HG03039 (cell line): ENCODE measurements at regions not wholly inside any gene's neighbourhood (a gene's known extent, or its start where the extent isn't known, plus 50 kb on each side); places are given as distances from the start of the nearest gene placed in this dataset.

Experiments used
- ATAC-seq: cut with Tn5 transposase; IDR thresholded peaks from one replicate; pipeline ENCODE4 v1.9.1; 2021; ENCODE audit warnings: mild to moderate bottlenecking, moderate library complexity; ENCODE audit not compliant: unreplicated experiment

DNA sequence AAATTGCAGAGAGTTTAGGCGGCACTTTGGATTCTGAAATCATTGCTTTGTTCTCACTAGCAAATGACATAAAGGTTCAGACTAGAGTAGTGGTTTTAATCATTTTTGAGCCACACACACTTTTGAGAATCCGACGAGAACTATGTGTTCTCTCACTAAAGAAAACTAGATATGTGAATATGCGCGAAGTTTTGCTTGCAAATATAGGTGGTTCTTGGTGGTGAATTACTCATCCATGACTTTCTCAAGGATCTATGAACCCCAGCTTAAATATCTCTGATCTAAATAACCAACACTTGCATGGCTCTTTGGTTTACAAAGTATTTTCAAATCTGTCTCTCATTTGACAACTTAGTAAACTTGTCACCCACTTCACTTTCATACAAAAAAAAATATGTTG is 54.8 kb downstream of the NOG start:
- no peak for ATAC-seq

DNA sequence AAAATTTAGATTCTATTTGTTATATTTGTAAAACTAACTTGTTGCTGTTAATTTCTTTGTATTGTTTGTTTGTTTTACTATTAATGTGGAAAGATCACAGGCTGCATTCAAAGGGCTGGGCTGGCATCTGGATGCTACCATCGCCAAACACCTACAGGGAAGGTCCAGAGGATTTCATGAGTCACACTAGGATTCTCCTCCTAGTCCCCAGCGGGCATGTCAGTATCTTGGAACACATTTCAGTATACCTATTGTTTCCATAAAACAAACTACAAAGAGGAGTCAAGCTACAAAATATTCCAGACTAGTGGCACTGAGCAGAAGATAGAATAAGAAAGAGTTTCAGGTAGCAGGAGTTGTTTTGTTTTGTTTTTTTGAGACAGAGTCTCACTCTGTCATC is 55.3 kb downstream of the NOG start:
- no peak for ATAC-seq

DNA sequence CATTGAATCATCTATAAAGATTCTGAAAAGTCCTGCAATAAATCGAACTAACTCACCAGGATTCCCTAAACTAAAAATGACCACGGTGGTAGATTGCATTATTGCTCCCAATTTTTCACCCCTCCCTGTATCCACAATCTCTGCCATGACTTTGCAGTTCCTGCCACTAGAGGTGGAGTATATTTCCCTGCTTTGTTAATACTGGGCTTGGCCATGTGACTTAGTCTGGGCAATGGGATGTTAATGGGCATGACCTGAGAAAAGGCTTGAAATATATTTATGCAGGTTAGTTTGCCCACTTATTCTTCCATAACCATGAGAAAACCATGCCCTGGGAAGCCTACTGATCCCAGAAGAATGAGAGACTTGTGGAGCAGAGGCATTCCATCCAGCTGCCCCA is 59.1 kb downstream of the NOG start:
- ATAC-seq, result no peak

DNA sequence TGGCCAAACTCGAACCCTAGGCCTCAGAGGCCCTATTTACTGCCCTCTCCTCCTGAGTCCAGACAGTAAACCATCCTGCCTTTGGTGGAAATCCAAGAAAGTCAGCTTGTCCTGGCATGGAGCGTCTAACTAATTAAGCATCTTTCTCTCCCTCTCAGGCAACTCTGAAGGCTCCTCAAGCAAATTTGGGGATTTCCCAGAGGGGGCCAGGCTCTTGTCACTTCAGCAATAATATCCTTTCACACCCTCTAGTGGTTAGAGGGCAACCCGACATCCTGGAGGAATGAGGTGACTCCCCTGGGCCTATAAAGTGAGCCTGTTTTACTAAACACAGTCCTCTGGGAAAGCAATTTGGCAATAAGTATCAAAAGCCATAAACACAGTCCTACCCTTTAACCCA is 60.4 kb downstream of the NOG start:
- peak; percentile 91 for ATAC-seq

DNA sequence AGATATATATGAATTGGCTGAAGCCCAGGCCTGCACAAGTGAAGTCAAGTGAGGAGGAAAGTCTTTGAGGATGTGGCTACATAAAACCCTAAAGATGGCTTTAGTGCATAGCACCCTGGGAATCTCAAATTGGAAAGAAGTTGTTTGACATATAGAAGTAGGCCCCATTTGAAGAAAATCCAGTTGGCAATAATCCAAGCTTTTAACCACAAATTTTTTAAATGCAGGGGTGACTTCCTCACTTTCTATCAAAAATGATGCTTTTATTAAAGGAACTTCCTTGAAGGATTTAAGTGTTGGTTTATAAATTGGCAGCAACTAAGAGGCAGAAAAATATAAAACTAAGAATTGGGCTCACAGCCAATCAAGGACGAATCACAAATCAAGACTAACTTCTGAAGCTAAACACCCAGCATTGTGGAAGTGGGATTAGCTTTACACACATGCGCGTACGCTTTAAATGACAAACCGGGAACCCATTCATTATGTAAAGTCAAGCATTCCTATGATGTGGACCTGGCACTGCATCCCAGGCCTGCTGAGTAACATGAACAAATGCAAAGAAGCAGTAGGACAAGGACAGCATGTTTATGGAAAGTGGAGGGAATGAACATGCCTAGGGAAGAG is 63.3 kb downstream of the NOG start:
- no peak for ATAC-seq

DNA sequence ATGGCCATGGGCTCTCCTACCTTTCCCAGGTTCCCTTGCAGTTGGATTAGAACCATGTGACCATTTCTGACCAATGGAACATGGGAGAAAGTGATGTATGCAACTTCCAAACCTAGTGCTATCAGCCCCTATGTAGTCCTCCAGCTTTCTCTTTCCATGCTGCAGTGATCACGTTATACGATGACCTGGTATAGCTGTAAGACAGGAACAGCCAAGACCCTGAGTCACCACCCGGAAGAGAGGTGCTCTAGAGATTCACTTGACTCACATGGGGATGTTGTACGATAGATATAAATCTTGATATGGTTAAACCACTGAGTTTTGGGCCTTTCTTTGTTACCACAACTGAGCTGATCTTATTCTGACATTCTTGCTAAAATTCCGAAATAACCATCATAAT is 65.1 kb downstream of the NOG start:
- no peak for ATAC-seq

DNA sequence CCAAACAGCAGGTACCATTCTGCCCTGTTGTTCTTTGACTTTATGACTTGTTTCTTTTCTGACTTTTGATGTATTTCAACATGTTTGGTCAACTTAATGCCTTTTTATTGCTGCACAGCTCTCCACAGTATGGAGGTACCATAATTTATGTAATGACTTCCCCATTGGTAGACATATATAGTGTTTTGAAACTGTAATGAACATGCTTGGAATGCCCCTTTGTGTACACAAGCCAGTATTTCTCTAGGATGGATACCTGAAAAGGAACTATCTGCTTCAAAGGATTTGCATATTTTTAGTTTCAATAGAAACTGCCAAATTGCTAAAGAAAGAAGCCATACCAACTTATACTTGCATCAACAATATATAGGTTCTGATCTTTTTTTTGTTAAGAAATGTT is 66.1 kb downstream of the NOG start:
- ATAC-seq, result no peak

DNA sequence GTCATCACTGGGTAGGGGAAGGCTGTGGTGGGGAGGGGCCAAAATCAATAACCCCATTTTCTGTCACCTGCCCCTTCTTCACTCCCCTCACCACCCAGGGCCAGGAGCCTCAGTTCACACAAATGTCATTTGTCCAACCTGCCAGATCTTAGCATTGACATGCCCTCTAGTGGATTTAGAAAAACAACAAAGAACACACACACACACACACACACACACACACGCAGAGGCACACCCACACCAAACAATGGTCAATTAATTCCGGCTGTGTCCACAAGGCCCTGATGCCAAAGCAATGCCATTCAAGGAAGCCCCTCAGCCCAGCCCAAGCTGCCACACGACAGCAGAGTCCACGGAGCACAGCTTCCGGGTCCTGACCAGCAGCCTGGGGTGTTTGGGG is 68.4 kb downstream of the NOG start:
- ATAC-seq, result no peak

DNA sequence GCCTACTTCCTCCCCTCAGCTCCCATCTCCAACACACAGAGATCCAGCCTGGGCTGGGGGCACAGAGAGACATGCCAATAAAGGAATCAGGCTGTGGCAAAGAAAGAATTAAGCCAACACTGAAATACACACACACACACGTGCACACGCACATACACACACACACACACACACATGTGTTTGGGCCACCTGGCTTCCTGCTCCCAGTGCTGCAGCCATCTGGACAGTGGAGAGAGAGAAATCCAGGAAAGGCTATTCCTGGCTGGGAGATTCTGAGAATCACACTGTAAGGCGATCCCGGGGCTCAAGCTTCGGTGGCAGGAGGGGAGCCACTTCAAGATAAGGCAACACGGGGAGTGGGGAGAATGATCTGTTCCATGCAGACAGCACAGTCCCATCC is 72.4 kb downstream of the NOG start:
- no peak for ATAC-seq

DNA sequence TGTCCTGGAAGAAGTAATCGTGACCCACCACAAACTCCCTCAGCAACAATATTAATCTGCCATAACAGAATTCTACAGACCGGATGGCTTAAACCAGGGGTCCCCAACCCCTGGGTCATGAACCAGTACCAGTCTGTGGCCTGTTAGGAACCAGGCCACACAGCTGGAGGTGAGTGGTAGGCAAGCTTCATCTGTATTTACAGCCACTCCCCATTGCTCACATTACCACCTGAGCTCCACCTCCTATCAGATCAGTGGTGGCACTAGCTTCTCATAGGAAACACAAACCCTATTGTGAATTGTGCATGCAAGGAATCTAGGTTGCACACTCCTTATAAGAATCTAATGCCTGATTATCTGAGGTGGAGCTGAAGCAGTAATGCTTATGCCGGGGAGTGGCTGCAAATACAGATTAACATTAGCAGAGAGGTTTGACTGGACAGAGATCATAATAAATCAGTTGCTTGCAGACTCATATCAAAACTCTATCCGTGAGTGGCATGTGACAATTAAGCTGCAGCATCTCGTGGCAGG is 74.5 kb downstream of the NOG start:
- no peak for ATAC-seq

DNA sequence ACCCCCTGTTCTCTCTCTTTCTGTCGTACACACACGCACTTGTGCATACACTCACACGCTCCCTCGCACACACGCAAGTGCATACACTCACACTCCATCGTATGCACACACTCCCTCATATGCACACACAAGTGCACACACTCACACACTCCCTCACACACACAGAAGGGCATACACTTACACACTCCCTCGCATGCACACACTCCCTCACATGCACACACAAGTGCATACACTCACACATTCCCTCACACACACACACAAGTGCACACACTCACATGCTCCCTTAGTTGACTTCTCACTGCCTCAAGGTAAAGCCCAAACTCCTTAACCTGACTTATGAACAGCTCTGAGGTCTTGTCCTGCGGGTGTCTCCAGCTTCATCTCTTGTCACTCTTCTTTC is 78.7 kb downstream of the NOG start:
- ATAC-seq, result no peak

DNA sequence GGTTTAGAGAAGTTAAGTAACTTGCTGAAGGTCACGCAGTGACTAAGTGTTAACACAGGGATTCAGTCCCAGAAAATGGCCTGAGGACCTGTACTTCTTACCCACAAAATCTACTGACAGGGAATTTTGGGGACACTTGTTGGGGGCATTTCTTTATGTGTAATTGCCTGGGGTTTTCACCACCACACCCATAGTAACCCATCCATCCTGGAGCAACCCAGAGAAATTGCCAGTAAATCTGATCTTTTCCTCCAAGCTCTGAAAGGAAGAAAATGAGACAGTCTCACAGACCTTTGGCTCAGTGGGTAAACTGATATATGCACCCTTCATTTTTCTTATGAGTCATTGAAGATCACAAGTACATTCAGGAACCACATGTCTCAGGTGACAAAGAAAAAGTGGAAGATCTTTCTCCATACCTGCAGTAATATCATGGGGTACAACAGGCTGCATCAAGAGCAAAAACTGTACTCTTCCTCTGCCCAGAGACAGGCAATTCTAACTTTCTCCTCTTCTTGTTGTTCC is 81.0 kb downstream of the NOG start:
- ATAC-seq, result no peak

DNA sequence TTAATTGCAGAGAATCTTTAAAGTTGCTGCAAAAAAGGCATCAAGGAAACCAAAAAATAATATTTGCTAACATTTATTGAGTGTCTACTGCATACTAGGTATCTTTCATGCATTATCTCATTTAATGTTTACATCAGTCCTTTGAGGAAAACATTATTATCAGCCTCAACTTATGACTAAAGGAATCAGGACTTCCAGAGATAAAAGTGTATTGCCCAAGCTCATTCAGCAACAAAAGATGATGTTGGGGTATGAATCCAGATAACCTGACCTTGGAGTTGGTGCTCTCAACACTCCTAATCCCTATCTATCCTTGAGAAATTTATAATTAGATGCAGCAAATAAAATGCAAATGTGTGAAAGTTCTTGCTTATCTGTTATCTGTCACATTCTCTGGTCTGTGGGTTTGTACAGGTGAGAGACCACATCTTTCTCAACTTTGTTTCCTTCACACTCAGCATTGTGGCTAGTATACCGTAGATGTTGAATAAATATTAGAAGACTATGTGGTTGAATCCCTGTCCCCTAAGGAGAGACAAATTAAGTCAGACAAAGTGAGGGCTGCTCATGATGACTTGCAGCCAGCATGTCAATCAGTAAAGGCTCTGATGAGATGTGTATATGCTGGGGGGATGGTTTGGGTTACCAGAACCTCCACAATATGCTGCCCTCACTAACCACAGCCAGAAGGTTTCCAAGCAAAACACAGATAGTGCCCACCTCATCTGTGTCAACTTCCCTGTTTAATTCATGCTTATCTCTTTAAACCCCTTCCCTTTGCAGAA is 82.6 kb downstream of the NOG start:
- ATAC-seq, result no peak

DNA sequence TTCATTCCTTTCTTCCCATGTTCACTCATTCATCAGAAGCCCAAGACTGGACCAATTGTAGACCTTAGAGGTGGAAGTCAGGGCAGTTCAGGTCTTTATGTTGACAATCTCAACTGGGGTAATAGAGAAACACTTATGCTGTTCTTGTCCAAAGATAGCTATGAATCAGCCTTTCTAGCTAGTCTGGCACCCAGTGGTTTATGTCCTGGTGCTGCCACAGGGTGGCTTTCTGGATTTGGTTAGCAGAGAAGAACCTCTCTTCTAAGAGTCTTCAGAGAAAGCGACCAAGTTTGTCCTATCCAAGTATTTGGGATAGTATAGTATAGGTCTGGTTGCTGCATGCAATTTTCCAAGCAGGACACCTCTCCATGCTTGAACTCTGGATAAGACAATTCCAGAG is 83.3 kb downstream of the NOG start:
- no peak for ATAC-seq

DNA sequence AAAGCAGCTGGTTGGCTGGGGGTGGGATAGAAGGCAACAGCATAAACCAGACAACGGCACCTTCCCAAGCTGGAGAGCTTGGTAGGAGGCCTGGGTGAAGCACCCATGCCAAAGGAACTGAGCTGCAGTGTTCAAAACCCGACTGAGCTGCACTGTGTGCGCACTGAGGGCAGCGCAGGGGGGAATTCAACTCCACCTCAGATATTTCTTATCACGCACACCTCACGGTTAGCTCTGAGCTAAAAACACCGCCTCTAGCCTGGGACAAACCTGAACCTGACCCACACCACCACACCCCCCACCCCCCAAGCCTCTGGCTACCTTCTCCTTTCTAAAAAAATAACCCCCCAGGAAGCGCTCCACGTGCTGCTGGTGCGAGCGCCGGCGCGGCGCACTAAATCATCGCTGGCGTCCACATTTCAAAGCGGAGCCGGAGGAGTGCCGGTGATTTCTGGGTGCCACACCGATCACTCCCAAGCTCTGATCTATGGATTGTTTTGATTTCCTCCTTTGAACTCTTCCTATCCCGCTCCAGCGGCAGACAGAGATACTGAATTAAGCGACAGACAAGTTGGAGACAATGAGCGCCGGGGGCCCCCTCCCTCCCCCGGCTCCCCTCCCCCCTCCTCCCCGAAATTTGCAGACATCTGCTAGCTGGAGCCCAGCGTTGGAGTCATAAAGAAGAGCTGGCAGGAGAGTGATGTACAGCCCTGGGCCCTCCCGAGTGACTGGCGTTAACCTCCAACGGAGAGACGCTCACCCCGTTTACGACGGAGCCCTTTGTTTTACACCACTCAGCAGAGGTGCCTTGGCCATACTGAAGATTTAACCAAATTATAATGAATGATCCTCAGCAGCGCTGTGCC is 85.0 kb downstream of the NOG start:
- no peak for ATAC-seq

DNA sequence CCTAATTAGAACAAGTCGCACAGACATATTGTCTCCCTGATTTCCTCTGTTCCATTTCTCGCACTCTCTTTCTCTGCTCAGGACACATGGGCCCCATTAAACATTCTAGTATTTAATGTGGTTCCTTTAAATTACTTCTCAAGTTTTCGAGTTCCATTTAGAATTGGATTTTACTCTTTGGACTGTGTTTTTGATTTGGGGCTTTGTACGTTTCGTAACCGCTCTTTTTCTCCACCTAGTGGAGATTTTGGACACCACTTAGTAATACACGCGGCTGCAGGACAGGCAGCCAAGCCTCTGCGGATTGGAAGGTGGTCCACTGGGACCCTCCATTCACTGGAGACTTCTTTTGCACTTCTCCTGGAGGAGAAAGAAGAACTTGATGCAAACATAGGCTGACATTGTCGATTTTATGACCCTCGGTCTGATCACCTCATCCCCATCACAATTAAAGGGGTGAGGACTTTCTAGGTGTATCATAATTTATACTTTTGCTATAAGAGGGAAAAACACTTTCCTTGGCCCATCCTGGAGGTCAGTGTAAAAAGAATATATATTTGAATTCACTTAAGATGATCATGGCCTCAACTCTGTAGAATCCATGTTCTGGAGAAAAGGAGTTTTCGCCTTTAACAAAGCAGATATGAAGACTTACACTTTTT is 85.7 kb downstream of the NOG start:
- ATAC-seq, result no peak

DNA sequence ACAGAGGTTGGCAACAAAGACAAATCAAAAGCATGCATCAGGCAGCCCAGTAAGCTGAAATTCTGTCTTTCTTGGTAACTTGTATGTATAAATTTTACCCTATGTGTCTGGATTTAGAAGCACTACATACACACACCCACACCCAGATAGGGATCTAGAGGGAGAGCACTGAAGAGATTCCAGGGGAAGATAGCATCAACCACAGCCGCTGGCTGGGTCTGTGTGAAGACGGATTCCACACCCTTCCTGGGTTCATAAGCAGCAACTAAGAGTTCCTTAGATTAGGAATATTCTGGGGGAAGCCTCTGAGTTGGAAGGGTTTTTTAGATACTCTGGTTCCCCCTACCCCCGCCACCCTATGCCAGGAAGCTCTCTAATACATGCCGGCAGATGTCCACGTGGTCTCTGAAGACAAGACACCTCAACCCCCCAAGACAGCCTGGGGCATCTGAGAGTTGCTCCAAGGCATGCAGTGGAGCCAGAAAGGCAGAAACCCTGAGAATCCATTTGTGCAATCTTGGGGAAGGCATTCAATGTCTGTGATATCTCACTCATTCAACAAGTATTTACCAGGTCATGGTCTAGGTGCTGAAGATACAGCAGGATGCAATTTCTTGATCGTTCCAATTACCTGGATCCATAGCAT is 86.4 kb downstream of the NOG start:
- no peak for ATAC-seq

DNA sequence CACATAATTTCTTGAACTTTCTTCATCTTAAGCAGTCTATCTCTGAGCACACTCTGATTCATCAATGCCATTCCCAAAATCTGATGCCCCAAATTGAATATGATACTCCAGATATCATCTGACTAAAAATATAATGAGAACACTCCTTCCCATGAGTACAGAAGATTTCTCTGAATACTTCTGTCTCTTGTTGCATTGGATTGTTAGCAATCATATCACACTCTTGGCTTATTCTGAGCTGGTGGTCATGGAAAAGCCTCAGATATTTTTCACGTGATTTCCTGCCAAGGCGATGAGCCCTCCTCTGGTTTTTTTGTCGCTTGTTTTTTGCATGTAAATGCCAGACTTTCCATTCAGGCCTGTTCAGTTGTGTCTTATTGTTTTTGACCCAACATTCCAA is 87.2 kb downstream of the NOG start:
- no peak for ATAC-seq

DNA sequence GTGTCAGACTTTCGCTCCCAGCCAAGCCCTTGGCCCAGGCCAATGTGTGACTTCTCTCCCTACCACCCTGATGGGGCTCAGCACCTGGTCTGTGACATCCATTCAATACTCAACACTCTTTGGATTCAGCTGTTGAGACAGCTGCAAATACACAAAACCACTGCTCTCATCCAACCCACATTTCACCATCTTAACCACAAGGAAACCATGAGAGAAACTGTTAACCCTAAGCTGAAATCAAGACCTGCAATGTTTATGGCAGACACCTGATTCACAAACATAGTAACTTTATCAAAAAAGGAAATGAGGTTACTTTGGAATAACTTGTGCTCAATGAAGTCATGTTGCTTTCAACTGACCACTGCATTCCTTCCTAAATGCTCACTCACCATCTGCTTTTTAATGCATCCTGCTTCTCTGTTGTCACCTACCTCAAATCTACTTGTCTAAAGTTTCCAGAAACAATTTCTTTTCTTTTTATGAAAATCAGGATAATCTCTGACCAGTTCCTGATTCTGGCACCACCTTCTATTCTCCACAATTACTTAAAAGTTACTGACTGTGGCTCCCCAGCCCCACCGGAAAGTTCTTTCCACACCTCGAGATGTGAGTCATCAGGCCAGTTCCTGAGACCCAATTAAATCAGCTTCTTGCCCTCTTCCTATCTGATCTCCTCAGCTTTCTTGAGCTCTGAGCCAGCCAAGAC is 88.2 kb downstream of the NOG start:
- no peak for ATAC-seq

DNA sequence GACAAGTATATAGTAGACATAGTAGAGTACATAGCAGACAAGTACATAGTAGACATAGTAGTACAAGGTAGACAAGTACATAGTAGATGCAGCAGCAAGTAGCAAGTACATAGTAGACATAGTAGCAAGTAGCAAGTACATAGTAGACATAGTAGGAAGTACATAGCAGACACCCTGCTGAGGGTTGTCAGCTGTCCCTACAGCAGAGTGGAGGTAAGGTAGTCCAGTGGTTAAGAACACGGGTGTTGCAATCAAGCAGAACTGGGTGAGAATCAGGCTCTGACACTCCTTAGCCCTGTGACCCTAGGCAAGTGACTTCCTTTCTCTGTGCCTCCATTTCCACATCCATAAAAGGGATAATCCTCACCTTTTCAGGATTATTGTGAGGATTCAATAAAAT is 94.7 kb downstream of the NOG start:
- no peak for ATAC-seq
